ENCODE measurements at regions not wholly inside any gene's neighbourhood (a gene's known extent, or its start where the extent isn't known, plus 50 kb on each side); places are given as distances from the start of the nearest gene placed in this dataset.
"Not testable (repeated sequence)": the region's sequence is repeated elsewhere in the genome, so short reads cannot be mapped to it uniquely, and the experiment has no call there.

DNA sequence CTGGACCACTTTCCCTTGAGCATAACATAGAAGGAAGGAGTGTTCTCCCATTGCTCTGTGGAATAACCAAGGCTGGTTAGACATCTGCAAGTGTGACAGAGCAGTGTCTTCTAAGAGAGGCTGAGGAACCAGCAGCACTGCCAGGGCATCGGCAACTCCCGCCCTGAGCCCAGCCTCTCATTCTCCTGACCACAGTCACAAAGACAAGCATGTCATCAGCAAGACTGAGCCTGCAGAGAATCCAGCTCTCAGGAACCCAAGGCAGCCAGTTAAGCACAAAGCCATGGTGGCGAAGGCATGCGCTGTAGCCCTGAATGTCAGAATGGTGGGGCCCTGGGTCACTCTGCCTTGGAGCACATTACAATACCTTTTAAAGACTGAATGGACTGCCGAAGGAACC is 253.9 kb downstream of the AGTPBP1 start:
- DNase-seq: no peak

DNA sequence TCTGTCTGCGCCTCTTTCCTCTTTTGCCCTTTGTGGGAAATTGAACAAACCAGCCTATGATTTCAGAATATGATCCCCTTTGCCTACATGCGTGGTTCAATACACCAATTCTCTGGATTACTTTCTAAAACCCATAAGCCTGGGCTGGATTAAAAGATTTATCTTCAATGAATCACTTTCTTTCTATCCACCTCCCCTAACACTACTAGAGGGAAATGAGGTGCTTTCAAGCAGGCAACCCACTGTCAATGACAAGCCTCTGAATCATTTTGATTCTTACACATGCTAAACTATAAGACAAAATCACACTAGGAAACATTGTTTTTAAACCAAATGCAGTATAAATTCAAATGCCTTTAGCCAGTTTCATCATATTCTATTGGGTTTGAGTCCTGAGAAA is 257.5 kb downstream of the AGTPBP1 start:
- no peak for DNase-seq

DNA sequence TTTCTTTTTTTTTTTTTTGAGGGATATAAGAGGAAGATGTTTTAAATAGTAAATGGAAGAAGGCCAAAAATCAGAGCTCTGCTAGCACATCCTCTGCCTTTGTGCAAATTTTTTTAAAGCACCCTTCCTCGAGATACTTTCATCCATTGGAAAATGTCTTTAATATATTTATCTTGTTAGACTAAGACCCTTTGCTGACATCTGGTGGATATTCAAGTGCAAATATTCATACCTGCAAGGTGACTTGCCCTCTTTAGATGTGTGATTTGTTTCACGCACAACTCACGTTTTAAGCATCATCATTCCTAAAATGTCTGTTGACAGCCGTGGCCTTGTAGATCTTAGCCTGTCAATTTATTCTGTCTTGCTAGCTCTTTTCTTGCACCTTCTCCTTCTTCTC is 258.5 kb downstream of the AGTPBP1 start:
- no peak for DNase-seq

DNA sequence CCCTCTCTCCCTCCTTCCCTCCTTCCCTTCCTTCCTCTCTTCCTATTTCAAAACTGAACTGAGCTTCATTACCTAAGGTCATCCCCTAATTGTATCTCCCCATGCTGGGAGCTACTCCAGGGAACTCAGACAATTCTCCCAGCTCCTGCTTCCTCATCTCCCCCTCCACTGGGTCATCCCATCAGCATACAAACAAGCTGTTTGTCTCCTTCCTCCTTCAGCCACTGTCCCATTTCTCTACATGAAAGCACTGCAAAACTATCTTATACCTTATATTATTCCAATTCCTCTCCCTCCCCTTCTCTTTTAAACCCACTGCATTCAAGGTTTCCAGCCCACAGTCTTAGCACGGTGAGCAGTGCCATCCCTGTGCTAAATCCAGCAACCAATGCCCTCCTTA is 262.4 kb downstream of the AGTPBP1 start:
- DNase-seq: no peak

DNA sequence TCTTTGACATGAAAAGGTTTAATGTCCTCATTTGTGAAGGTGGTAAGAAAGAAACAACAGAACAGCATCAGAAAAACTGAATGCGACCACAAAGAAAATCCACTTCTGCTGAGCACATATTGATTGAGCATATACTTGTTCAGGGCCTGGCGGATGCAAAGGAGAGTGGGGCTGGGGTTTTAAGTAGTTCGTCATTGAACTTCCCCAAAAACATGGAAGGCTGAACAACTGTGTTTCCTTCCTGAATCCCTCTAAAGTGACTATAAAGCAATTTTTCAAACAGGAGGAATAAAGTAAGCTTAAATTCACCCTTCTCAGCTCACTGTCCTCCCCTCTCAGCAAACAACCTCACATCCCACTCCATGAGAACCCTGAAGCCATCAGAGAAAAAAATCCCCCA is 262.9 kb downstream of the AGTPBP1 start:
- DNase-seq: no peak

DNA sequence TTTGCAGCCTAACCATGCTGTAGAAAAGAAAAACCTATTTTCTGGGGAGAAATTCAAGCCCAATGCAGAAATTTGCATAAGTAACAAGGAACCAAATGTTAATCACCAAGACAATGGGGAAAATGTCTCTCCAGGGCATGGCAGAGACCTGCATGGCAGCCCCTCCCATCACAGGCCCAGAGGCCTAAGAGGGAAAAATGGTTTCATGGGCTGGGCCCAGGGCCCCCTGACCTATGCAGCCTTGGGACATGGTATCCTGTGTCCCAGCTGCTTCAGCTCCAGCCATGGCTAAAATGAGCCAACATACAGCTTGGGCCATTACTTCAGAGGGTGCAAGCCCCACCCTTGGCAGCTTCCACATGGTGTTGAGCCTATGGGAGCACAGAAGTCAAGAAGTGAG is 266.9 kb downstream of the AGTPBP1 start:
- DNase-seq: not testable (repeated sequence)

DNA sequence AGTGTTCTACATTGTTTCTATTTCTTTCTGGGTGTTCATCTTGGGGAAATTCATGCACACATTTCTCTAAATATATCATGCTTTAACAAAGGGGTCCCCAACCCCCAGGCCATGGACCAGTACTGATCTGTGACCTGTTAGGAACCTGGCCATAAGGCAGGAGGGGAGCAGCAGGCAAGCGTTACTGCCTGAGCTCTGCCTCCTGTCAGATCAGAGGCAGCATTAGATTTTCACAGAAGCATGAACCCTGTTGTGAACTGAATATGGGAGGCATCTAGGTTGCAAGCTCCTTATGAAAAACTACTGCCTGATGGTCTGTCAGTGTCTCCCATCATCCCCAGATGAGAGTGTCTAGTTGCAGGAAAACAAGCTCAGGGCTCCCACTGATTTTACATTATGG is 270.0 kb downstream of the AGTPBP1 start:
- no peak for DNase-seq

DNA sequence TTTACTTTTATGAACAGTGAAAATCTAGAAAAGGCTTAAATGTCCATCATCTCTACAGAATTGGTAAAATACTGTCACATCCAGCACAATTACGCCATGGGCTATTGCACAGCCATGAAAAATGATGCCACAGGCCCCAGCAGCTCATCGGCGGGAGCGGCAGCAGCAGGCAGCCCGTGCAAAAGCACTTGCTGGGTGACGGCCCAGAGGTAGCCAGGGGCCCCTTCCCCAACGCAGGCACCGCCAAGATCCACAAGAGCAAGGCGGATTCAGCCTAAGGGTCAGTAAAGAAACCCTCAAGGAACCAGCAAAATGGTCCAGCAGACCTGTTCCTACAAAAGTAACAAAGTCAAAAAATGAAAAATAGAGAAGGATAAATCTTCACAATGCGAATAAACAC is 272.7 kb downstream of the AGTPBP1 start:
- DNase-seq: no peak

DNA sequence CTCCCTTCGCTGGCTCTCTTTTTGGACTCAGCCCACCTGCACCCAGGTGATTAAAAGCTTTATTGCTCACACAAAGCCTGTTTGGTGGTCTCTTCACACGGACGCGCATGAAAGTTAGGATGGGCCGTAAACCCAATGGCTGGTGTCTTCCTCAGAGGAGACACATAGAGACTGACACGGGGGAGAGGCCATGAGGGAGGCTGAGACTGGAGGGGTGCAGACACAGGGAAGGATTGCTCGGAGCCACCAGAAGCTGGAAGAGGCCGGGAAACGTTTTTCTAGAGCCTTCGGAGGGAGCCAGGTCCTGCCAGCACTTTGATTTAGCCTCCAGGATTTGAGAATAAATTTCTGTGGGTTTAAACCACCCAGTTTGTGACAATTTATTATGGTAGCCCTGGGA is 274.9 kb downstream of the AGTPBP1 start:
- DNase-seq: no peak

DNA sequence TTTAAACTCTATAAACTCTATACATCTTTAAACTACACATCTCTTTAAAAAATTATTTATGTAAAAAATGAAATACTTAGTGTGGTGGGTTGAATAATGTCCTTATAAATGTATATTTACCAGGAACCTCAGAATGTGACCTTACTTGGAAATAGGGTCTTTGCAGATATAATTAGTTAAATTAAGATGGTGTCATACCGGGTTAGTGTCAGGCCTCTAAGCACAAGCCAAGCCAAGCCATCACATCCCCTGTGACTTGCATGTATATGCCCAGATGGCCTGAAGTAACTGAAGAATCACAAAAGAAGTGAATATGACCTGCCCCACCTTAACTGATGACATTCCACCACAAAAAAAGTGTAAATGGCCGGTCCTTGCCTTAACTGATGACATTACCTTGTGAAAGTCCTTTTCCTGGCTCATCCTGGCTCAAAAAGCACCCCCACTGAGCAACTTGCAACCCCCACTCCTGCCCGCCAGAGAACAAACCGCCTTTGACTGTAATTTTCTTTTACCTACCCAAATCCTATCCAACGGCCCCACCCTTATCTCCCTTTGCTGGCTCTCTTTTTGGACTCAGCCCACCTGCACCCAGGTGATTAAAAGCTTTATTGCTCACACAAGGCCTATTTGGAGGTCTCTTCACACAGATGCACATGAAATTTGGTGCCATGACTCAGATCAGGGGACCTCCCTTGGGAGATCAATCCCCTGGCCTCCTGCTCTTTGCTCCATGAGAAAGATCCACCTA is 283.5 kb downstream of the AGTPBP1 start:
- not testable (repeated sequence) for DNase-seq

DNA sequence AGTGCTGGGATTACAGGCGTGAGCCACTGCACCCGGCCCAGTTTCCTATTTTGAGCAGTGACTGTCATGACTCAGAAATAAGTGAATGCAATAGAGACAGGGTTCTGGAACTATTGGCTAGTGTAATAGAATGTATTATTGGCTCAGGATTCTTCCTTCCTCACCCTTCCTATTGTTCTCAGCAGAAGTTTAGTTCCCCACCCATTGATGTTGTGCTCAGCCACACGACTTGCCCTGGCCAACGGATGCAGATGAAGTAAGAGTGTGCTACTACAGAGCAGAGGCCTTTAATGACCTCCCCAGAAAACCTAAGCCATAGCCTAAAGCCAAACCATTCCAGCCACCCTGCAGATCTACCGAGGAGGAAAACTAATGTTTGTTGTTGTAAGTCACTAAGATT is 287.9 kb downstream of the AGTPBP1 start:
- DNase-seq: no peak

DNA sequence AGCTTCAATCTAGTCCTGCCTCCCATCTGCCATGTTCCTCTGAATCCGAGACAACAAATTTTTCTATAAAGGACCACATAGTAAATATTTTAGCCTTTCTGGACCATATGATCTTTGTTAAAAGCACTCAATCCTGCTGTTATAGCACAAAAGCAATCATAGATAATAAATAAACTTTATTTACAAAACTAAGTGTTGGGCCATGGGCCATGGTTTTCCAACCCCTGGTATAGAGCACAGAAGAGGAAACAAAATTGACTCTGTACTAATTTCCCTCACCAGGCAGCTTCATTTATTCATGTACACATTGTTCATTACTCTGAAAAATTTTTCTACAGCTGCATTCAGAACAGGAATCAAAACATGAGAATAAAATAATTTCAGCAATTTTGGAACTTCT is 288.9 kb downstream of the AGTPBP1 start:
- DNase-seq: no peak

DNA sequence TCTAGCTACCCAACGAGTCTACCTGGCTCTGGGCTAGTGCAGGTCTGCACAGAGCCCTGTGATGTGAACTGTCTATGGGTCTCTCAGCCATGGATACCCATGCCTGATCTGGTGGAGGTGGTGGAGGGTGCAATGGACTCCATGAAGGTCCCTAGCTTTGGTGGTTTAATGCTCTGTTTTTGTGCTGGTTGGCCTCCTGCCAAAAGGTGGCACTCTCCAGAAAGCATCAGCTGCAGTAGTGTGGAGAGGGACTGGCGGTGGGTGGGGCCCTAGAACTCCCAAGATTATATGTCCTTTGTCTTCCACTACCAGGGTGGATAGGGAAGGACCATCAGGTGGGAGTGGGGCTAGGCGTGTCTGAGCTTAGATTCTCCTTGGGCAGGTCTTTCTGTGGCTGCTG is 290.1 kb downstream of the AGTPBP1 start:
- no peak for DNase-seq

DNA sequence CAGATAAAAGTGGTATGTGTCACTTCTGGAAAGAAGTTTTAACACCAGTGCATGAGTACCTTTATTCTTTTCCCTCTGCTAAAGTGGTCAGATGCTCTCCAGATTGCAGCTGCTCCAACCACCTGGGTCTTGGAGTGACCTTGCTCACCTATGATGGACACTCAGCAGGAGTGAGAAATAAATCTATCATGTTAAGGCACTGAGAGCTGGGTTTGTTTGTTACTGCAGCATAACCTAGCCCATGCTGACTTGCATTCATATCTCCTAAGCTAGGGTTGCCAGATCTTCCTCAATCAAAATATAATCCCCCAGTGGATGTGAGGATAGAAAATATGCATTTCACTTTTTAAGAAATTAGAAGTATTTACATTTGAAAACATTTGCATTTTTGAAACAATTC is 295.9 kb downstream of the AGTPBP1 start:
- no peak for DNase-seq

DNA sequence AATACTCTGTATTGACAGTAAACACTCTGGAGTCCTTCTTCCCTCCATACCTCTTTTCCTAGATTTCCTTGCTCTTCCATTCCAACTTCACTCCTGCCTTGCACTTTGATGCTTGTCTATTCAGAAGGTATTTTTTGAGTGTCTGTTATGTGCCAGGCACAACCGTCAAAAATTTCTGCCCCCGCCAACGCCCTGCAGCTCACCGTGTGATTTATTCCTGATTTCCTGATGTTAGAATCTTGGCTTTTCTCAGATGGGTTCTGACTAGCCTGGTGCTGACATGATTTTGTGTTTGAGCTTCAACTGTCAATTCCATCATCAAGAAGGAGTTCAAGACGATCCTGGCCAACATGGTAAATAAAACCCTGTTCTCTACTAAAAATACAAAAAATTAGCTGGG is 297.5 kb downstream of the AGTPBP1 start:
- DNase-seq: no peak

DNA sequence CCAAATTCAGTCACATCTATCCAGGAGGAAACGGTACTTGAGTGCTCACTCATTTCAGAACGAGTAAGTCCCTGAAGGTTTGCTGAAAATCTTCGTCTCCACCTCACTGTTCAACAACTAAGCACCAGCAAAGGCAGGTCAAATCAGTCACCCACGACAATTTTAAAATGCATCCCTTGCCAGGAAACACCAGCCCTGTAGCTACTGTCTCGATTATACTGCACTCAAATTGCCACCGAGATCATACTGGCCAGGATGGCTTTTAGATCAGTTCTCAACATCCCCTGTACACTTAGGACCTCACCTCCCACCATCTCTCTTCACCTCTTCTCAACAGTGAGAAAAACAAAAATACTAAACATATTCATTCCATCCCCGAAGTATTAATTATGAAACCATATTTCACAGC is 298.6 kb downstream of the AGTPBP1 start:
- no peak for DNase-seq

DNA sequence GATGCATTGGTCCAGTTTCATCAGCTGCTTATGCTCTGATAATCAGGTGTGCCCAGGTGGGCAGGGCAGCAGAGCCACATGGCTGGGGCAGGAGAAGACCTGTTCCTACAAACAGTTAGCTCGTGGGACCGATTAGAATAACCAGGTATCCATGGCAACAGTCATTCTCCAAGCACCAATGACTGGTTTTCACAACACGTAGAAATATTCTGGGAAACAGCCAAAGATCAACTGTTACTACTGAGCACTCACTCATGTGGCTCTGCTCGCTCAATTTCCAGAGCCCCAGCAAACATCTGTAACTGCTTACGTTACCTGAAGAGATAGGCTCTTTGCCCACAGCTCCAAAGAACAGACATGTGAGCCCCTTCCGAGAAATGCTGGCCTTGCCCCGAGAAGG is 302.0 kb downstream of the AGTPBP1 start:
- DNase-seq: no peak

DNA sequence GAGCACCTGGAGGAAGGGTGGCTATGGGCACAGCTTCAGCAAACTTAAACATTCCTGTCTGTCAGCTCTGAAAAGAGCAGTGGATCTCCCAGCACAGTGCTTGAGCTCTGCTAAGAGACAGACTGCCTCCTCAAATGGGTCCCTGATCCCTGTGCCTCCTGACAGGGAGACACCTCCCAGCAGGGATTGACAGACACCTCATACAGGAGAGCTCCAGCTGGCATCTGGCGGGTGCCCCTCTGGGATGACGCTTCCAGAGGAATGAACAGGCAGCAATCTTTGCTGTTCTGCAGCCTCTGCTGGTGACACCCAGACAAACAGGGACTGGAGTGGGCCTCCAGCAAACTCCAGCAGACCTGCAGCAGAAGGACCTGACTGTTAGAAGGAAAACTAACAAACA is 307.8 kb downstream of the AGTPBP1 start:
- not testable (repeated sequence) for DNase-seq

DNA sequence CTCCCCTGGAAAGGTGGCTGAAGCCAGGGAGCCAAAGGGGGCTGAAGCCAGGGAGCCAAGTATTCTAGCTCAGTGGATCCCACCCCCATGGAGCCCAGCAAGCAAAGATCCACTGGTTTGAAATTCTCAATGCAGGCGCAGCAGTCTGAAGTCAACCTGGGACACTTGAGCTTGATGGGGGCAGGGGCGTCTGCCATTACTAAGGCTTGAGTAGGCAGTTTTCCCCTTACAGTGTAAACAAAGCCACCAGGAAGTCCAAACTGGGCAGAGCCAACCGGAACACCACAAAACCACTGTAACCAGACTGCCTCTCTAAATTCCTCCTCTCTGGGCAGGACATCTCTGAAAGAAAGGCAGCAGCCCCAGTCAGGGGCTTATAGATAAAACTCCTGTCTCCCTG is 308.2 kb downstream of the AGTPBP1 start:
- not testable (repeated sequence) for DNase-seq

DNA sequence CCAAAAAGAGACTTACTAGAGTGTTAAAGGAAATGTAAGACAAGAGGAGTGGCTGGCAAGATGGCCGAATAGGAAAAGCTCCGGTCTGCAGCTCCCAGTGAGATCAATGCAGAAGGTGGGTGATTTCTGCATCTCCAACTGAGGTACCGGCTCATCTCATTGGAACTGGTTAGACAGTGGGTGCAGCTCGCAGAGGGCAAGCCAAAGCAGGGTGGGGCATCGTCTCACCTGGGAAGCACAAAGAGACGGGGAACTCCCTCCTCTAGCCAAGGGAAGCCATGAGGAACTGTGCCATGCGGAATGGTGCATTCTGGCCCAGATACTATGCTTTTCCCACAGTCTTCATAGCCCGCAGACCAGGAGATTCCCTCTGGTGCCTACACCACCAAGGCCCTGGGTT is 308.7 kb downstream of the AGTPBP1 start:
- no peak for DNase-seq

DNA sequence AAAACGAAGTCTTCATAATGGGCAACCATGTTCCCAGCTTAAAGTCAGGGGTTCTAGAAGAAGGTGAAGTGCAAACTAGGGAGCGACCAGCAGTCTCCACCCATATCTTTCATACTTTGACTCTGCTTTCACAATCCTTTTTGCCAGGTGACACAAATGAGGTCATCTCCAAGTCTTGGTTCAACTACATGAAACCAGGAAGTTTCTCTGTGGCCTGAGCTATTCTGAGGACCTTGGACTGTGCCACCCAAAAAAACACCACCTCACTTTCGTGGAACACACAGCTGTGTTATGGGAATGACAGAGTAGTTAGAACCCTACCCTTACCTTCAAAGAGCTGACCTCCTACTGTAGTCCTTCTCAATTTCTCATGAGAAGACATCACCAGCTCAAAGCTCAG is 309.2 kb downstream of the AGTPBP1 start:
- DNase-seq: no peak

DNA sequence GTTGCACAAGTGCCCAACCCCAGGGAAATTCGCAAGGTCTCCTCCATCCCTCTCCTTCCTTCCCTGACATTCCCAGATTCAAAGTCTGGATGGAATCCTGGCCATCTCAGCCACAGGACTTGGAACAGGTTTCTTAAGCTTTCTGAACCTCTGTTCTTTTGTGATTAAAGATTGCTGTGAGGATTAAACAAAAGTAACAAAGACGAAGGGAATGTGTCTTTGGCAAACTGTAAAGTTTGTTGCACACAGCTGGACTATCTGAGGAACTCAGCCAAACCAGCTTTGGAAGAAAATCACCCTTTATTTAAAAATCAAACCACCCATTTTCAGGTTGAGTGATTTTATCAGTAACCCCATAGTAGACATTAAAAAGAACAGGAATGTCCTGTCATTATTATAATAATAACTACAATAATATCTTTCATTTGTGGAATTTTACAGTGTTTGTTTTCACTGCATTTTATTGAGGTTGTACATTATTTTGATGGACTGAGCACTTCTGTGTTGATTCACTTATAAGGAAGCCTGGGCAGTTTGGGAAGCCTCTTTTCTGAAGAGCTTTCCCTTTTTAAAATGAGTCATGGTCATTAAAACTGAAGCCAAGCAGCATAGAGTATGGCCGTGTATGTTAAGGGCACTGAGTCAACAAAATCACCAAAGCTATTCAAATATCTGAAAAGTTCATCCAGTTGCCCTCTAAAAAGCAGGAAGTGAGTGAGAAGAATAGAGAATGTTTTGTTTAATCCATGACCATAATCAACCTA is 310.2 kb downstream of the AGTPBP1 start:
- no peak for DNase-seq

DNA sequence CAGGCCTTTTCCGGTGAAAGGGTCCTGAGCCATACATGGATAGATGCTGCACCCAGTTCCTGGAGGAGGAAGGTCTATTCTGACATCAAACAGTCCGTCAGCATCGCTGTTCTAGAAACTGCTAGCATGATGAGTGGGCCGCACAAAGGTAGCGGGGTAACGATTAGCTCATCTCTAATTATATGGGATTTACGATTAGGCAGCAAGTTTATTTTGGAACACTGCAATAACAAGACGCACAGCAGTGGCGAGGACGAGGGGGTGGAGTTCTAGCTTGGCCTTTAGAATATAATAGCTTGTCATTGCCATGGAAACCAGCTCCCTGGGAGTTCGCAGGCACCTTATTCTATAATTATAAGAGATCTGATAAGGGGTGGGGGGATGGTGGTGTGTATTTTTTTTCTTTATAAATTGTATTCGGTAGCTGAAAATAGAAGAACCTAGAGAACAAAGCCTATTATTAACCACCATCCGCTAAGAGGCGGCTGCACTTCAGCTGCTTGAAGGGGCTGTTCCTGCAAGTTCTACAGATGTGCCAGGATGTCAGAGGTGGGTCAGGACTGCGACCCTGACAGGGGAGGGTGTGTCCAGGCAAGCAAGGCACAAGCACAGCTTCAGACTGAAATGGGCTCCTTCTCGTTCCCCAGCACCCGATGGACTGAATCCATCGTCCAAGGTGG is 311.0 kb downstream of the AGTPBP1 start:
- no peak for DNase-seq

DNA sequence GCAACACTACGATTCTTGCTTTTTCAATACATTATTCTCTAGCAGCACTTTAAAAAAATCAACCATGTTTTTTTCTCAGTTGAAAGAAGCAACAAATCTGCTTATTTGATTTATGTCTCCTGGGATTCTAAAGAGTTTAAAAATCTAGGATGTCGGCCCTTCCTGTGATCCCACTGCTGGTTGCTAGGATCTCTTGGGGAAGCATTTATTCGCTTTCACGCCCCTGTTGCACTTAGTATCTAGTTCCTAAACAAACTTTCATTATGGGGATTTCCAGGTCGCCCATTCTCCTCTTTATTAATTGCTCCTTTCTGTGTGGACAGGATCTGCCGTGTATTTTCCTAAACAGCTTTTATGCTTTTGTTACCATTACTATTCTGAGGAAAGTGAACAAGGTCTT is 313.5 kb downstream of the AGTPBP1 start:
- DNase-seq: no peak

Data from NCI-H187 (cell line).